ENCODE measurements at regions not wholly inside any gene's neighbourhood (a gene's known extent, or its start where the extent isn't known, plus 50 kb on each side); places are given as distances from the start of the nearest gene placed in this dataset.

DNA sequence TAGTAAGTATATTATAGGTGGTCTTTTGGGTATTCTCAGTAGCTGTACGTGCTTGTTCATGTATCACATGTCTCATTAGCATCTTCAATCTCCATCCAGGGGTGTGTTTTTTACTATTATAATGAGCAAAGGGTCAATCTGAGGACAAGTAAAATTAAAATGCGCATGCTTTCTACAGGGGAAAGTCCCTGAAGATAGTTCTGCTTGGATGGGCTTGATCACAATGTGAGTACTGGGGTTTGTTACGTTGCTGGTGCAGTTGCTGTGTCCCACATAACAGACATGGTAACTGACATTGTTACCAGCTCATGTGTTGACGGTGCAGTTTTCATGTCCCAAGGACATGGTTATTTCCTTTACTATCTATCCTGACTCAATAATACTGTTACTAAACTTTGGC lies 65.9 kb downstream of the UCHL1 start:
- H3K4me3 Mint-ChIP-seq, result no peak overlapping the region
- no peaks in the 10 kb centered on the region for H3K36me3 Mint-ChIP-seq
- TF ChIP-seq CTCF (conservative IDR thresholded peaks at IDR 0.05), result no peak
- DNase-seq (ENCODE audit: extremely low spot score, unreplicated experiment), result no peak
- peaks cover 2% of the 10 kb centered on the region for H3K27me3 Mint-ChIP-seq
- H3K9me3 Mint-ChIP-seq, result peaks cover 14% of the 10 kb centered on the region
- H3K27ac Mint-ChIP-seq, result no peak overlapping the region
- H3K4me1 Mint-ChIP-seq (ENCODE audit: unreplicated experiment), result peaks cover 35% of the 10 kb centered on the region

DNA sequence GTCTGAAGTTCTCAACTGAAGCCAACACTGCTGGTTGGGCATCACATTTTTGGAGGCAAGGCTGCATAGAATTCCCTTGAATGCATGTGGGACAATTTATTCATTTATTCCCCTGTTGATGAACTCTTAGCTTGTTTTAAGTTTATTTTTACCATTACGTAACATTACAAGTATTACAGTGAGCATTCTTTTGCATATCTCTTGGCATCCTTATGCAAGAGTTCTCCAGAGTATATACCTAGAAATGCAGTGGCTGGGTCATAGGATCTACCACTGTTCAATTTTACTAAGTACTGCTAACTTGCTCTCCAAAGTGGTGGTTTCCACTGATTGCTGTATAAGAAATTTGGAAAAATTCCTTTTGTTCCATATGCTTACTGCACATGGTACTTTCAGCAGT lies 66.5 kb downstream of the UCHL1 start:
- peaks cover 14% of the 10 kb centered on the region for H3K9me3 Mint-ChIP-seq
- no peak overlapping the region for H3K27ac Mint-ChIP-seq
- peaks cover 38% of the 10 kb centered on the region for H3K4me1 Mint-ChIP-seq (ENCODE audit: unreplicated experiment)
- H3K4me3 Mint-ChIP-seq, result no peak overlapping the region
- no peaks in the 10 kb centered on the region for H3K36me3 Mint-ChIP-seq
- no peak for DNase-seq (ENCODE audit: extremely low spot score, unreplicated experiment)
- TF ChIP-seq CTCF (conservative IDR thresholded peaks at IDR 0.05), result no peak
- peaks cover 2% of the 10 kb centered on the region for H3K27me3 Mint-ChIP-seq

GRCh38 chr4:41323706-41324105 lies 67.0 kb downstream of the UCHL1 start:
- Mint-ChIP-seq H3K27ac (no peak overlapping the region), H3K9me3 (peaks cover 14% of the 10 kb centered on the region), H3K4me1 (ENCODE audit: unreplicated experiment) (peaks cover 37% of the 10 kb centered on the region), H3K4me3 (no peak overlapping the region), H3K36me3 (no peaks in the 10 kb centered on the region), H3K27me3 (peaks cover 1% of the 10 kb centered on the region)
- TF ChIP-seq CTCF (conservative IDR thresholded peaks at IDR 0.05), result no peak
- DNase-seq (ENCODE audit: extremely low spot score, unreplicated experiment), result no peak

DNA sequence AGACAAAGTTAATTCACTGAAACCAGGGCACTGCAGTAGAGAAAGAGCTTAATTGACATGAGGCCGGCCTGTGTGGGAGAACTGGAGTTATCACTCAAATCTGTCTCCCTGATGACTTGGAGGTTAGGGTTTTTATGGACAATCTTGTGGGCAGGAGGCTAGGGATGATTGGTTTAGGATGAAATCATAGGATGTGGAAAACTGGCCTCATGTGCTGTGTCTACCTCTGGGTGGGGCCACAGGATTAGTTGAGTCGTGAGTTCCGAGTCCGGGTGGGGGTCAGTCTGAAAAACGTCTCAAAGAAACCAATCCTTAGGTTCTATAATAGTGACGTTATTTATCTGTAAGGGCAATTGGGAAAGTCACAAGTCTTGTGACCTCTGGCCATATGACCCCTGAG lies 68.1 kb downstream of the UCHL1 start:
- H3K36me3 Mint-ChIP-seq, result no peaks in the 10 kb centered on the region
- H3K27ac Mint-ChIP-seq, result no peak overlapping the region
- H3K9me3 Mint-ChIP-seq, result peaks cover 7% of the 10 kb centered on the region
- H3K27me3 Mint-ChIP-seq, result no peaks in the 10 kb centered on the region
- TF ChIP-seq CTCF (conservative IDR thresholded peaks at IDR 0.05), result no peak
- H3K4me1 Mint-ChIP-seq (ENCODE audit: unreplicated experiment), result peaks cover 29% of the 10 kb centered on the region
- no peak for DNase-seq (ENCODE audit: extremely low spot score, unreplicated experiment)
- H3K4me3 Mint-ChIP-seq, result no peak overlapping the region

GRCh38 chr4:41325901-41326300 lies 69.2 kb downstream of the UCHL1 start:
- H3K27ac Mint-ChIP-seq, result no peak overlapping the region
- no peaks in the 10 kb centered on the region for H3K36me3 Mint-ChIP-seq
- no peak for DNase-seq (ENCODE audit: extremely low spot score, unreplicated experiment)
- no peak overlapping the region for H3K4me3 Mint-ChIP-seq
- H3K9me3 Mint-ChIP-seq, result peaks cover 7% of the 10 kb centered on the region
- TF ChIP-seq CTCF (conservative IDR thresholded peaks at IDR 0.05), result no peak
- H3K4me1 Mint-ChIP-seq (ENCODE audit: unreplicated experiment), result peaks cover 31% of the 10 kb centered on the region
- no peaks in the 10 kb centered on the region for H3K27me3 Mint-ChIP-seq

DNA sequence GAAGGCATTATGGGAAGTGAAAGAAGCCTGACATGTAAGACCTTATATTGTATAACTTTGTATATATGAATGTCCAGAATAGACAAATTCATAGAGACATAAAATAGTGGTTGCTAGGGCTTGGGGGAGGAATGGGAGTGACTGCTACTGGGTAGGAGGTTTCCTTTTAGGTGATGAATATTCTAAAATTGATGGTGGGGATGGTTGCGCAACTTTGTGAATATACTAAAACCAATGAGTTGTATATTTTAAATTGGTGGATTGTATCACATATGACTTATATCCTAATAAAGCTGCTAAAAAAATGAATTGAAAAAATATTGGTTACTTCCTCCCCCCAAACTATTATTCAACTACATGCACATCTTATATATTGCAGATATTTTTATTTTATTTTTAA lies 70.0 kb downstream of the UCHL1 start:
- Mint-ChIP-seq H3K36me3 (no peaks in the 10 kb centered on the region), H3K9me3 (peaks cover 7% of the 10 kb centered on the region), H3K4me3 (no peak overlapping the region), H3K27me3 (no peaks in the 10 kb centered on the region), H3K27ac (no peak overlapping the region), H3K4me1 (ENCODE audit: unreplicated experiment) (peaks cover 35% of the 10 kb centered on the region)
- DNase-seq (ENCODE audit: extremely low spot score, unreplicated experiment), result no peak
- TF ChIP-seq CTCF (conservative IDR thresholded peaks at IDR 0.05), result no peak

Data from type B pancreatic cell (in vitro differentiated cells).